ENCODE measurements at regions not wholly inside any gene's neighbourhood (a gene's known extent, or its start where the extent isn't known, plus 50 kb on each side); places are given as distances from the start of the nearest gene placed in this dataset.

DNA sequence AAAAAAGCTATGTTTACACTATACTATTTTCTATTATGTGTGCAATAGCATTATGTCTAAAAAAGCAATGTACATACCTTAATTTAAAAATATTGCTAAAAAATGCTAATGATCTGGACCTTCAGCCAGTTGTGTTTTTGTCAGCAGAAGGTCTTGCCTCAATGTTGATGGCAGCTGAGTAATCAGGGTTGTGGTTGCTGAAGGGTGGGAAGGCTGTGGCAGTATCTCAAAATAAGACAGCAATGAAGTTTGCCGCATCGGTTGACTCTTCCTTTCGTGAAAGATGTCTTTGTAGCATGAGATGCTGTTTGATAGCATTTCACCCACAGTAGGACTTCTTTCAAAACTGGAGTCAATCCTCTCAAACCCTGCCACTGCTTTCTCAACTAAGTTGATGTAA is 134.7 kb upstream of the CDYL start:
- ChIA-PET POLR2A (no interaction called here), CTCF (ENCODE audit: low intra/inter-chr PET ratio) (no interaction called here)
- no TSS peak for BruUV-seq (replicated peaks)
- H3K9me1 ChIP-seq (ENCODE audit: control insufficient read depth, insufficient read depth, low read length) = no peaks in the 10 kb centered on the region
- DNase-seq (ENCODE audit: extremely low read depth in 1 of 4, low spot score in 3 of 4) (no peak), FAIRE-seq (no peak), ATAC-seq (no peak)
- no peak for TF ChIP-seq DIDO1 (tag; IDR thresholded peaks at IDR 0.05; ENCODE audit: low read depth)
- no peak for TF ChIP-seq ZNF232 (CRISPR knock-in tag; IDR thresholded peaks at IDR 0.05)
- TF ChIP-seq, protein P1, sequence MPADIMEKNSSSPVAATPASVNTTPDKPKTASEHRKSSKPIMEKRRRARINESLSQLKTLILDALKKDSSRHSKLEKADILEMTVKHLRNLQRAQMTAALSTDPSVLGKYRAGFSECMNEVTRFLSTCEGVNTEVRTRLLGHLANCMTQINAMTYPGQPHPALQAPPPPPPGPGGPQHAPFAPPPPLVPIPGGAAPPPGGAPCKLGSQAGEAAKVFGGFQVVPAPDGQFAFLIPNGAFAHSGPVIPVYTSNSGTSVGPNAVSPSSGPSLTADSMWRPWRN (IDR thresholded peaks at IDR 0.05; ENCODE audit: low read depth) = no peak
- no peak for TF ChIP-seq CREB1 (IDR thresholded peaks at IDR 0.05)
- no peak for TF ChIP-seq CREB1 (CRISPR knock-in tag; IDR thresholded peaks at IDR 0.05)
- TF ChIP-seq, protein P2, sequence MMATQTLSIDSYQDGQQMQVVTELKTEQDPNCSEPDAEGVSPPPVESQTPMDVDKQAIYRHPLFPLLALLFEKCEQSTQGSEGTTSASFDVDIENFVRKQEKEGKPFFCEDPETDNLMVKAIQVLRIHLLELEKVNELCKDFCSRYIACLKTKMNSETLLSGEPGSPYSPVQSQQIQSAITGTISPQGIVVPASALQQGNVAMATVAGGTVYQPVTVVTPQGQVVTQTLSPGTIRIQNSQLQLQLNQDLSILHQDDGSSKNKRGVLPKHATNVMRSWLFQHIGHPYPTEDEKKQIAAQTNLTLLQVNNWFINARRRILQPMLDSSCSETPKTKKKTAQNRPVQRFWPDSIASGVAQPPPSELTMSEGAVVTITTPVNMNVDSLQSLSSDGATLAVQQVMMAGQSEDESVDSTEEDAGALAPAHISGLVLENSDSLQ (IDR thresholded peaks at IDR 0.05) = no peak
- TF ChIP-seq LCOR (CRISPR knock-in tag; IDR thresholded peaks at IDR 0.05) = no peak
- no peak overlapping the region for H3K9ac ChIP-seq (ENCODE audit: insufficient read depth in 1 of 2, low read depth in 2 of 2, low read length in 2 of 2)
- no peak overlapping the region for H3K4me2 ChIP-seq (ENCODE audit: insufficient read depth, low read length)
- H3K4me1 ChIP-seq (replicated peaks in 1 of 2; ENCODE audit: control insufficient read depth in 2 of 2, insufficient read depth in 2 of 2, low read length in 2 of 2) = peaks cover 2 to 15% of the 10 kb centered on the region in 2 experiments; a peak in 4 of 5 replicates
- H3K79me2 ChIP-seq (ENCODE audit: control insufficient read depth, insufficient read depth, low read length) = no peaks in the 10 kb centered on the region
- H3K9me3 ChIP-seq (replicated peaks; ENCODE audit: control insufficient read depth, insufficient read depth, low read depth, low read length) = 0 out of 2 replicates have a peak, but pooled peaks cover 2% of the 10 kb centered on the region
- no peaks in the 10 kb centered on the region for H4K20me1 ChIP-seq (replicated peaks; ENCODE audit: control insufficient read depth, insufficient read depth, low read length)
- peaks cover 0 to 3% of the 10 kb centered on the region in 2 experiments; a peak in 2 of 5 replicates for H3K27me3 ChIP-seq (ENCODE audit: control insufficient read depth in 2 of 2, insufficient read depth in 2 of 2, low read length in 2 of 2)
- intact Hi-C loops (cut with micrococcal nuclease) (no loop called here), in situ Hi-C loops (cut with MboI) (no loop called here)
- WGBS (ENCODE audit: insufficient coverage, low coverage, missing lambda C conversion rate) = 23% methylated on average over 3 of the region's 3 CpGs
- H3K36me3 ChIP-seq (ENCODE audit: control insufficient read depth, insufficient read depth, low read length) = no peaks in the 10 kb centered on the region
- H3K27ac ChIP-seq (ENCODE audit: extremely low read depth, low read depth, low read length) = no peak overlapping the region
- H3K4me3 ChIP-seq = no peak overlapping the region
- H2AFZ ChIP-seq (ENCODE audit: low read depth, low read length) = no peak overlapping the region

Measured in K562 (cell line).